SK-N-DZ (cell line): ENCODE measurements at regions not wholly inside any gene's neighbourhood (a gene's known extent, or its start where the extent isn't known, plus 50 kb on each side); places are given as distances from the start of the nearest gene placed in this dataset.

ENCODE experiments used
- DNase-seq: peaks from one replicate; pipeline ENCODE4 v3.0.0-alpha.2; 2015; ENCODE audit warnings: low spot score

DNA sequence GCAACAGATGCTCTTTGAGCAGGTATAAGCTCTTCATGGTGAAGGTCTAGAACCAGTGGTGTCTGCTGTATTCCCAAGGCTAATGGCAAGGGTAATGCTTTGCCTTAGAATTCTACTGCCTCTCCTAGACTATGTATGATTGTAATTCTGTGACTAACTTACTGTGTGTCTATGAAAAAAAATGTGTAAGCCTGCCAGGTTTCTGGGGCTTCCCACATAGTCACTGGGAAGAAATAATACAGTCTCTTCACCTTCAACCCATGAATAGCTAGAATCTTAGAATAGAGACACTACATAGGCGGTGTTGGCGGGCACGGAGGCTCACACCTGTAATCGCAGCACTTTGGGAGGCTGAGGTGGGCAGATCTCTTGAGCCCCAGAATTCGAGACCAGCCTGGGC is 84.1 kb downstream of the C11orf91 start:
- DNase-seq = no peak

DNA sequence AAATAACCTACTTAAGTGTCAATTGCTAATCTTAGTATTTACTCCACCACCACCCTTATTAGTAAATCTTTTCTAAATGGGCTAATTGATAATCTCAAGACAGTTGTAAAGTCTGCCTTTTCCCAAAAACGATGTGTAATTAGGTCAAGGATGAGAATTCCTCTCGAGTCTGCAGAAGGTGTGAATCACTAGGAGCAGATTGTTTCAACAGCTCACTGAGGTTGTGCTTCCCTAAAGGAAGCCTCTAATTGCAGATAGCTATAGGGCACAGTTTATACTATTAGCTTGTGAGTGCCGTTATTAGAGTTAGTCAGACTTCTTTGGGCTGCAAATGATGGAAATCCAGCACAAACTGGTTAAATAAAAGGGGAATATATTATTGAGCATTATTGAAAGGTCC is 84.9 kb downstream of the C11orf91 start:
- no peak for DNase-seq

DNA sequence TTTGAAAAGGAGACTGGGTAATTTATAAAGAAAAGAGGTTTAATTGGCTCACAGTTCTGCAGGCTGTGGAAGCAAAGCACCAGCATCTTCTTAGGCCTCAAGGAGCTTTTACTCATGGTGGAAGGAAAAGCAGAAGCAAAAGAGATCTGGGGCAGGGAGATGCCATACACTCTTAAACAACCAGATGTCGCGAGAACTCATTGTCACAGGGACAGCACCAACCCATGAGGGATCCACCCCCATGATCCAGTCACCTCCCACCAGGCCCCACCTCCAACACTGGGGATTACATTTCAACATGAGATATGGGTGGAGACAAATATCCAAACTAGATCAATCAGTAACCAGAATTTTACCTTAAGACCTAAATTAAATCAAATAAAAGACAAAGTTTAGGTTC is 87.2 kb downstream of the C11orf91 start:
- DNase-seq = no peak

DNA sequence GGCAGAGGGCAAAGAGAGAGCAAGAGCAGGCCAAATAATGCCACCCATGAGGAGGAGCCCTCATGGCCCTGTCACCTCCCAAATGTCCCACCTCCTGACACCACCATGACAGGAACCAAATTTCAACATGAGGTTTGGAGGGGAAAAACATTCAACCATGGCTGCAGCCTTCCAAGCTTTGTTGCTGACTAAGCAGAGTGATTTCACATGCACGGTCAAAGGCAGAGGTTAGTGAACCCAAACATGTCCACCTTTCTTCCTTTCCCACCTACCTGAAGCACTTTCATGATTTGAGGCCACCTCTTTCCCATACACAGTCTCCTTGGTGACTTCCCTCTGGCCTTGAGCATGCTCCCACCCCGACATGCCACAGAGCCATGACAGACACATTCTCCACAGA is 89.7 kb downstream of the C11orf91 start:
- no peak for DNase-seq

DNA sequence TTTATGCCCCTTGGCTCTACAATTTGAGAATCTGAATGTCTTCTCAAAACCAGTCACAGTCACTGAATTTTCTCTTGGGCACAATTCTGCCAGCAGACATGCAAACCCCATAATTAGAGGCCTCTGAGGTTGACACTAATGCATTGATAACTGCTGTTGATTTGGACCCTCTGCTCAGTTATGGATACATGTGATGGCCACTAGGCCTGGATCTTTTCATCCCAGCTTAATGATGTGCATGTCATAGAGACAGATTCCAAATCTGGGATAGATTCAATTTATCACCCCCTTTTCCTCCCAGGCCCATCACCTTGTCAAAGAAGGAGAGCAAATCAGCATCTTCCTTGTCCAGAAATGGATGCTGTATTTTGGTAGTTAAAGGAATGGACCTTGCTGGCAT is 92.2 kb downstream of the C11orf91 start:
- DNase-seq = peak; percentile 75

DNA sequence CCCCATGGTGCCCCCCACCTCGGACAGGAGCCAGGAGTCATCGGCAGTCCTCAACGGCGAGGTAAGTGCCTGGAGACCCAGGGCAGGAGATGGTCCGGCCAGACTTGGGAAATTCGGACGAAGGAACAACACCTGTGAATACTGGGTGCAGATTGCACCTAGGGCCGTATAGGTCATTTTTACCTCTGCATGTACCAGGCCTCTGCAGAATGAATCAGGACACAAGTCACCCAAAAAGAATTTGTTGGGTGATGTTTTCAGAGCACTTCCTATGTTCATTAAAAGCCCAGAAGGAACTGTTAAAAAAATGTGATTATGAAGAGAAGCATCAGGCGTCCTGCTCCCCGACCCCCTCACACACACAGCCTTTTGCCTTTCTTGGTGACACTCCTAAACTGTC is 93.9 kb downstream of the C11orf91 start:
- no peak for DNase-seq

DNA sequence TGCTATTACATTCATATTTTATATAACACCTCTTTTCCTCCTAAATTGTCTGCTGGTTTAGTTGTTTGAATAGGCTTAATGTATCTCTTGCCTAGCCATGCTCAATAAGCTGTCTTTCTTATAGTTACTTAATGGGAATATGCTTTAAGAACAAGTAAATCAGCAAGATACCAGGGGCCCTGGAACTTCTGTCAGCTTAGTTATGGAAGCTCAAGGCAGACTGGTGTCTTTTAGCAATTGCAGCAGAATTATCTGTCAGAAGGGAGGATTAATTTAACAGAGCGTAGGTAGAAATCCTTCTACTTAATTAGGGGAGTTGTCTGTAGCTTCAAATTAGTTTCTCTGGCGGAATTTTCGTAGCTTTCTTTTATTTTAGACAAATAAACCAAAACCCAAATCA is 94.9 kb downstream of the C11orf91 start:
- no peak for DNase-seq

DNA sequence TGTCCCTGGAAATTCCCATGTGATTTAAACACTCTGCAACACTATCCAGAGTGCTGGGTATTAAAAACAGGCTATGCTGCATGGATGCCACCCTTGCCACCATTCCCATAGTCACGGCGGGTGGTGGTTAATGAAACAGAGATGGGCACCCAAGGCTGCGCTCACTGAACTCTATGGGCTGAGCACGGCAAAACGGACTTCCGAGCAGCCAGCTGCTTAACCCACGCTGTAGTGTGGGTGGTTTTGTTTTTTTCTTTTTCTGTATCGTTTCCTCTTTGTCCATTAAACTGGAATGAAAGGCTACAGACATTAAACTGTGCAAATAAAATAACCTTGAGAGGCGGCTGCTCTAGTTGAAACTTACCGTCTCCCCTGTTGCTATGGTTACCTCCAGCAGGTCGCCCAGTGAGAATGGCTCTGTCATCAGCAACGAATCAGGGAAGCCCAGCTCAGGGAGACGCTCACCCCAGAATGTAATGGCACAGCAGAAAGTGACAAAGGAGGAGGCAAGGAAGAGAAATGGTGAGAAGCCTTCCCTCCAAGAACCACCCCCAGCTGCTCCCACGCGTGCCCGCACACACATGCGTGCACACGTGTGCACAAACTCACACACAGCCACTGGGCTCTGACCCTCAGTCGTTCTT is 102.1 kb downstream of the C11orf91 start:
- peak; percentile 8 for DNase-seq

DNA sequence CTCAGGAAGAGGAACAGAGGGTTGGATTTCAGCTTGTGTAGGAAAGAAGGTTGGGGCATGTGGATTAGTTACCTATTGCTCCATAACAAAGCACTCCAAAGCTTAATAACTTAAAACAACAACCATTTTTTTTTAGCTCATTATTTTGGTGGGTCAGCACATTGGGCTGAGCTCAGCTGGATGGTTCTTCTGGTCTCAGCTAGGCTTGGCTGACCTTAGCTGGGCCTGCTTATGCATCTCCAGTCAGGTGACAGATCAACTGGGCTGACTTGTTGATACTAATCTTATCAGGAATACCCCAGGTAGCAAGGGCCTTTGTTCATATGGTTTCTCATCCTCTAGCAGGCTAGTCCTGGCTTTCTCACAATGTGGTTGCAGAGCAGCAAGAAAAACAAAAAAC is 106.4 kb downstream of the C11orf91 start:
- no peak for DNase-seq

DNA sequence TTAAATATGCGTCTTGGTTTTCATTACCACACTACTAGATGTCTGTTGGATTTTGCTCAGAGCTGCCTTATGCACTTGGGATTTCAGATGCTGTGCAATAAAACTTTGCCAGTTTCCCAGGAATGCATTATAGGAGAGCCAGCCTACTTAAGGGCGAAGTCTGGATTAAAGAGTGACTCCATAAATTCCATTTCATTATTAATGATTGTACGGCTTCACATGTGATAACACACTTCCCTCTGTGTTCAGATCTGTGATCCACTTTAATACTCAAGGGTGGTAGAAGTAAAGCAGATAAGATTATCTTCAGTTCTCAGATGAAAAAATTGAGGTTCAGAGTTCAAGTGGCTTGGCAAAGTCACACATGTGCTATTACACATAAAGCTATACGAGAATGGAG is 110.2 kb downstream of the C11orf91 start:
- no peak for DNase-seq

DNA sequence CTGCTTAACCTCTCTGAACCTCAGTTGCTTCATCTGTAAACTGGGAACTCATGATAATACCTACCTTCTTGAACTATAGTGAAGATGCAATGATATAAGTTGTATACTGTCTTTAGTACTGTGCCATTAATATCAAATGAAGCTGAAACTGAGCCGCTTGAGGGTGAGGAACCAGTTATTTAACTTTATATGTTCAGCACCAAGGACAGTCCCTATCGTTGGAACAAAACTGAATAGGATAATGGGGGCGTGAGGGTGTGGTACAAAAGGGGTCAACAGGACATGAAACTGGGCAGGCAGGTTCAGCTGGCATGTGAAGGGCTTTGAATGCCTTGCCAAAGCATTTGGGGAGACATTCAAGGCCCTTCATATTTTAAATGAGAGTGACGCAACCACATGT is 112.6 kb downstream of the C11orf91 start:
- no peak for DNase-seq

DNA sequence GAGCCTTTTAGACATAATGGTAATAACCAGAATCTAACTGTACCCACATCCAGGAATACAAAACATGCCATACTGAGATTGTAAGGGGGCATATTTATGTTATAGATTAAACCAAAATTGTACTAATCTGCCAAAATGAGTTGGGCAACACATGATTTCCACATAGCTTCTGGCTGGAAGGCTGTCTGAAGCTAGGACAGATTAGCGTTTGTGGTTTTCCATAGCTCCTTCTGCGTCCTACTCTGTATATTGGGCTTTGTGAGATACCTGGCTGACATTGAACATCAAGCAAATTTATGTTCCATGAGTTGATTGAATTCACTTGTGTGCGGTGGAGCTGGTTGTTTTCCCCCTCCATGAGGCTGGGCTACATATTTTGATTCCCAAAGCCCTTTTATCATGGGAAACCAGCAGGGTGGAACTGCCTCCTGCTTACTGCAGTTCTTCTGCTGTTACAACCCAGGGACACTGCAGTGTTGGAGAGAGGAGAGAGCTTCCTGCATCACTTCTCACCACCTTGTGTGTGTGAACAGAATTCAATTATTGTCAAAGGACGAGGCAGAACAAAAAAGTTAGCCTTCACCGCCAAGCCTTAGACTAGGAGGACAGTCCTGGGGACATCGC is 114.9 kb downstream of the C11orf91 start:
- DNase-seq = no peak

DNA sequence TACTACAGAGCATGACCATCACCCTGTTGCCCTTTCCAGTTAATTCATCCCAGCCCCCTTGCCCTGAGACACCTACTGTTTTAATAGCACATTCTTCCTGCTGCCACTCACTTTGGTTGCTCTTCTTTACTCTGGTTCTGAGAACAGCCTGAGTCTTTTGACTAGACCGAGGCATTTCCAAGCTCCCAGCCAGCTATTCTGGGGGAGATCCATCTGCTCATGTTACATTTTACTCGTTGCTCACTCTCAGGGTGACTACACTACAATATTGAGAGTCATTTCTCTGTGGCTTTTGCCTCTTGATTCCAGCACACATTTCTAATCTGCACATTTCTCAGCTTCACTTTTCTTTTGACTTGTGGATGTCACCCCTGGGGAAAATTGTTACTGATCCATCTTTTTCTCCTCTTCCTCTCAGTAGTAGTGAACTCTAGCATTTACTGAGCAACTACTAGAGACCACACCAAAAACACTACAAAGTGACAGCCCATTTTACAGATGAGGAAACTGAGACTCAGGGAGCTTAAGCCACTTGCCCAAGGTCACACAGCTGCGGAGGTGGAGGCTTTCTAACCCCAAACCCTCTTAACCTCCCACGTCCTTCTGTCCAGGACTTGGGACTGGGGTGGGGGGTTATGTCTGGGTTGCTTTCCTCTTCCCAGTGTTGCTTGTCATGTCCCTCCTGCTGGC is 117.8 kb downstream of the C11orf91 start:
- no peak for DNase-seq

DNA sequence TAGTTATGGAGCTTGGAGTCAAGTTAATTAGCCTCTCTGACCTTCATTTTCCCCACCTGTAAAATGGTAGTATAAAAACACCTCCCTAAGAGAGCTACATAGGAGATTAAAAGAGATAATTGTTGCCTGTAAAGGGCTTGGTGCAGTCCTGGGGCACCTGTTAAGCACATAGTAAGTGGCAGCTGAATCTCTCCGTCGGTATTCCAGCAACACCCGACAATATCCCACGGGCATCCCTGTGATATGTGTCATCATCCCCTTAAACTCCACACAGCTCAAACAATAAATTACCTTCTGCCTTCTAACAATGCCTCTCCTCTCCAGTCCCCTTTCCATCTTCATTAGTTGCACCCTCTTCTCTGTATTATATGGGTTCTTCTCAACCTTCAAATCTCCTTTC is 121.5 kb downstream of the C11orf91 start:
- no peak for DNase-seq

DNA sequence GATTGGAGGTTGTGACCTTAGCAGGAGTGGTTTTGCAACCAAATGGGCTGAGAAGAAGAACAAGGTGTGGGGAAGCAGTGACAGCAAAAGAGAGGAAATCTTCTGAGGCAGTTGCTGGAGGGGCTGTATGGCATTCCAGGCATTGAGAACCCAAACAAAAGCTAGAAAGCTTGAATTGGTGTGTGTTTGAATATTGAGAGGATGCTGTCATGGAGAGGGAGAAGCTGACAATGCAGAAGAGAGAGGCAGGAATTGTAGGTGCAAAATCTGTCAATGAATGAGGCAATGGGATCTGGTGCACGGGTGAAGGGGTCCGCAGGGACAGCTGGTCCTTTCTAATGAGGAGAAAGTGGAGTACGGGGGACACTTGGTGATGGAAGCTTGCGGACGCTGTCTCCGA is 123.4 kb downstream of the C11orf91 start:
- DNase-seq = no peak

DNA sequence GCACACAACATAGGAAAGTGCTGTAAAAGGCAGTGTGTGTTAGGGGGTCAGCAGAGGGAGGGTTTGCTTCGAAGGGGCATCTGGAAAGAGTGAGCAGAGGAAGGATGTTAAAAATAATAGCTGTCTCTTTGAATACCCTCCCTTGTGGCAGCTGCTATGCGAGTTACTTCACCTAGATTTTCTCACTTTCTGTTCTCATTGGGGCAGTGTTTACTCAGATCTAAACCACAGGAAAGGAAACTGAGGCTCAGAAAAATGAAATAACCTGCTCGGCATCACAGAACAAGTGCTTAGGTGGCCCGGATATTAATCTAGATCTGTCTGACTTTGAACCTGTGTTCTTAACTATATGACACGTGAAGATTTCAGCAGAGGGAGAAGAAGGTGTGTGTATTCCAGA is 125.3 kb downstream of the C11orf91 start:
- no peak for DNase-seq

DNA sequence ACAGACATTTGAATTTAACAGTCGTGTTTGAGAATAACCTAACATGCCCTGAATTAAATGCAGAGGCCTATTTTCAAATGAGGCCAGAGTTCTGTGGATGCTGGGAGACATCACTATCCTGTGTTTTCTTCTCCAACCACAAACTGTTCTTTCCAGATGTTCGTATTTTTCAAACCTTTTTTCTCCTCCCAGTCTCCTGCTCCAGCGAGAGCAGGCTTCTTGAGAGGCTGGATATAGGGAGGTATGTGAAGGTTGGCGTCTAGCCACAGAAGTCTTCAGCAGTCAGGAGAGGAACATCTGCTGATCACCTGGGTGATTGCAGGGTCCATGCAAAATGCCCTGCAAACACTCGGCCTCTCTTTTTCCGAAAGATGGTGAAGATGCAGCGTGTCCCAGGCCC is 126.3 kb downstream of the C11orf91 start:
- no peak for DNase-seq

DNA sequence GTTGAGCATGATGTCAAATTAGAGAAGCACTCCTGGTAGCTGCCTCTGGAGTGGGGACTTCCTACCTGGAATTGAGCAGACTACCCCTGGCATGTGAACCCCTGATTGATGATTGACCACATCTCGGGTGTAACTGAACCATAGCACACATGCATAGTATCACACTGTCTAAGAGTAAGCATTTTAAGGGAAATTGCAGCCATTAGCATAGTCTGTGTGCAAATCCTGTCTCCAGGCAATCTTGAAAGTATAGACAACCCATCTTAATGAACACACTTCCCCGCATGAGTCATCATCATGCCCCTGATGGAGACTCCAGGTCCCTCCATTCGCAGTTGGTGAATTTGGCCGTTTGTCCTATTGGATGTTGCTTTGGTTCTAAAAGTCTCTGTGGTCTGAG is 131.3 kb downstream of the C11orf91 start:
- DNase-seq = no peak

DNA sequence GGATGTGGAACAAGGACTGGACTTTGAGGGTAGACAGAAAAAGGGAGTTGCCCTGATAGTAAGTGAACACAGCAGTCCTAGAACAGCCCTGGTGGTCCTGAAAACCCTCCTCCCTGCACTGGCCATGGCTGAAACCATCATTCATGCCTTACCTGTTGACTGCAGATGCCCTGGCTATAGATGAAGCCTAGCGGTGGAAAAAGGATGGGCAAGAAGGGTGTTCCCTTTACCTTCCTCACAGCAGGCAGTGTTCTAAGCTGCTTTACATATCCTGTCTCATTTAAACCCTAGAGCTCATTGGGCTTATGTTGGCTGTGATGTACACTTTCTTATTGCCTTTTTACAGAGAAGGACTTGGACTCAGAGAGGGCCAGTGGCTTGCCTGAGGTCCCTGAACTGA is 133.6 kb downstream of the C11orf91 start:
- no peak for DNase-seq

DNA sequence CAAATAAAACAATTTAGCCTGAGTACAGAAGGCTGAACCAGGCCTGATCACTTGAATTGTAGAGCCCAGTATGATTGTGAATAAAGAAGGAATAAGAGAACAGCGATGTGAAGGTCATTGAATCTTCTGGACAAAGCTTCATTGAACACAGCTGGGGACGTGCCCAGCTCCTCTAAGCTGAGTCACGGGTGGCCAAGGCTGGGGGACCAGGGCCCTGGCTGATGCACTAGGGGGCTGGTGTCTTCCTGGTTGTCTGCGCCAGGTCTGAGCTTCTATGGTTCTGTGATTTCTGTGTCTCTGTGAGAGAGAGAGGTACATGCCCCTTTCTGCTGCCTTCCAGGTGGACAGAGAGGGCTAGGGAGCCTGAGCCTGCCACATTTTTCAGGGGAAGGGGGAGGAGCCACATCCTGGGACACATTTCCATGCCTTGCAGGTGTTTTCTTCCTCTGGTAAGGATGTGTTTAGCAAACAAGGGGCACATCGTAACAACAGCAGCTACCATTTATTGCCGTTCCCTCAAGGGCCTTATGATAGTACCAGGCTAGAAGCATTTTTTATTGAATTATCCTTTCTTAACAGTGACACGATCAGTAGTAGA is 135.7 kb downstream of the C11orf91 start:
- peak; percentile 13 for DNase-seq

DNA sequence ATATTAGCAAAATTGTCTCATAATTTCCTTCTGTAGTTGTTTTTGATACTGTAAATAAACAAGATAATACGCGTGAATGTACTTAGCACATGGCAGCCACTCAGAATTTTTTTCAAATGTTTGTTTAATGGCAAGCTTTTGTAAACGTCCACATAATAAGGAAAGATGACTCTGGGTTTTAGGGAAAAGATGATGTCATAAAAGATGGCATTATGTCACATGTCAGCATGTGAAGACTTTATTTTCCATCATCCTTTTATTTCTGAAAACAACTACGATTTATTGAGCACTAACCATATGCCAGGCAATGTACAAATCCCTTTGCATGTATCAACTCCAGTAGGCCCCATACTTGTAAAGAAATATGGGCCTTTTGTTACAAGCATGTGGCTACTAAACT is 139.9 kb downstream of the C11orf91 start:
- no peak for DNase-seq

DNA sequence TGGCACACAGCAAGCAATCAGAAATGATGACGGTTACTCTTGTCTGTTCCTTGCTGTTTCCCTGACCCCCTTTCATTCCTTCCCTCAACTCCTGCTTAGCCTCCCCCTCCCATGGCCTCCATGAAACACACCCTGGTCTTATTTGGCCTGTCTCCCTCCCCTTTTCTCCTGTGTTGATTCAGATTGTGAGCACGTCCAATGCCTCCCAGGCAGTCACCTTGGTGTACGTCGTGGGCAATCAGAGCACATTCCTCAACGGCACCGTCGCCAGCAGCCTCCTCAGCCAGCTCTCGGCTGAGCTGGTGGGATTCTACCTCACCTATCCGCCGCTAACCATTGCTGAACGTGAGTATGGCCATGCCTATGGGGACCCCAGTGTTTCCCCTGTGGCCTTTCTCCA is 141.1 kb downstream of the C11orf91 start:
- DNase-seq = no peak

DNA sequence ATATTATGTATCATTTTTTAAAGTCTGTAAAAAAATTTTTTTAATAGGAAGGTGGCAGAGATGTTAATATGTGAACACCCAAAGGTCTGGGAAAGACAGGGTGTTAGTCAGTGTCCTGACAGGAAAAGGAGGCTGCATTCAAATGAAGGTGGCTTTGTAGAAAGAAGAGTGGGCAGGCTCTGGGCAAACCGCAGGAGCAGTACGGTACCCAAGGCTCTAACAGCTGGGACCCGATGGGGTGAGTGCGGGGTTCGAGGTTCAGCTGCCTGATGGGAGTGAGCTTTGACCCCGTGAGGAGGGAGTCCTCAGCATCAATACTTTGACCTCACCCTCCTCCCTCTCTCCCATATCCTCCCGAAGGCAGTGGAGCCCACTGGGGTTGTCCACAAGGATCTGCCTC is 142.5 kb downstream of the C11orf91 start:
- no peak for DNase-seq
